BJ (cell line): ENCODE measurements at regions not wholly inside any gene's neighbourhood (a gene's known extent, or its start where the extent isn't known, plus 50 kb on each side); places are given as distances from the start of the nearest gene placed in this dataset.

ENCODE experiments used
- CTCF ChIA-PET: fragments of 350-600 bp; formaldehyde crosslinking; extraction: SDS; loops from one replicate; lab custom pipeline; 2021; ENCODE audit warnings: antibody characterized with exemption, inconsistent platforms; lab: Yijun Ruan, JAX
- POLR2A ChIA-PET: fragments of 300-600 bp; sonication (Branson Sonifier 250); formaldehyde crosslinking; extraction: SDS; loops from one replicate; lab custom pipeline; 2021; ENCODE audit warnings: antibody characterized with exemption; lab: Charles Lee
- DNase-seq: peaks from one replicate; pipeline ENCODE4 v3.0.0-alpha.2; 2011; ENCODE audit warnings: low read depth
- H3K27me3 ChIP-seq: 2 replicates; pipeline ENCODE4 v1.6.0; 2011; ENCODE audit warnings: low read length; ENCODE audit not compliant: control insufficient read depth, insufficient read depth
- H3K36me3 ChIP-seq: 2 replicates; pipeline ENCODE4 v1.5.1; 2011; ENCODE audit warnings: low read length; ENCODE audit not compliant: control insufficient read depth, insufficient read depth
- H3K4me3 ChIP-seq: 2 replicates; pipeline ENCODE4 v1.5.1; 2011; ENCODE audit warnings: low read depth, mild to moderate bottlenecking, control low read depth, low read length
- TF ChIP-seq, protein P1 (sequence below): IDR thresholded peaks from 2 replicates; pipeline ENCODE4 v1.5.1; 2011; ENCODE audit warnings: low read depth, mild to moderate bottlenecking, control low read depth, inconsistent platforms, low read length, moderate library complexity; ENCODE audit not compliant: insufficient read depth

DNA sequence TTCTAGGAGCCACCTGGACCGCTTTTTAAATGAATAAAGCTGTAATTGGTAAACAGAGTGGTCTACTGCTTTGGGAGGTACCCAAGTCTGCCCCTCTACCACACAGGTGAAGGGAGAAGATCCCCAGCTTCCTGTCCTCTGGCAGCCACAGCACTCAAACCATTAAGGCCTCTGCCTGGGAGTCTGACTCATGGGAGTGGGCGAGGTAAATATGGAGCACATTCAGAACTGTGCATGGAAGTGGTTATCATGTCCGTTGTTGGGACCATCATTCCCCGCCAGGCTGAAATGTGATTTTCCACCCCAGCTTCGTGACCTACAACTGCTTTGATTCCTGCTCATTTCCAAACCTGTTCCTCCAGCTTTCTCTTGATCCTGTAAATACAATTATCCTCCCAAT lies 59.5 kb upstream of the ALDH1B1 start:
- peaks cover 13% of the 10 kb centered on the region for H3K27me3 ChIP-seq
- DNase-seq: no peak
- CTCF ChIA-PET: interaction anchor here (0.7 to 1.5 kb wide), 2 partner anchors 61 to 429 kb away, joined by 3 read pairs; no protein-coding TSS in a partner anchor
- TF ChIP-seq, protein P1, sequence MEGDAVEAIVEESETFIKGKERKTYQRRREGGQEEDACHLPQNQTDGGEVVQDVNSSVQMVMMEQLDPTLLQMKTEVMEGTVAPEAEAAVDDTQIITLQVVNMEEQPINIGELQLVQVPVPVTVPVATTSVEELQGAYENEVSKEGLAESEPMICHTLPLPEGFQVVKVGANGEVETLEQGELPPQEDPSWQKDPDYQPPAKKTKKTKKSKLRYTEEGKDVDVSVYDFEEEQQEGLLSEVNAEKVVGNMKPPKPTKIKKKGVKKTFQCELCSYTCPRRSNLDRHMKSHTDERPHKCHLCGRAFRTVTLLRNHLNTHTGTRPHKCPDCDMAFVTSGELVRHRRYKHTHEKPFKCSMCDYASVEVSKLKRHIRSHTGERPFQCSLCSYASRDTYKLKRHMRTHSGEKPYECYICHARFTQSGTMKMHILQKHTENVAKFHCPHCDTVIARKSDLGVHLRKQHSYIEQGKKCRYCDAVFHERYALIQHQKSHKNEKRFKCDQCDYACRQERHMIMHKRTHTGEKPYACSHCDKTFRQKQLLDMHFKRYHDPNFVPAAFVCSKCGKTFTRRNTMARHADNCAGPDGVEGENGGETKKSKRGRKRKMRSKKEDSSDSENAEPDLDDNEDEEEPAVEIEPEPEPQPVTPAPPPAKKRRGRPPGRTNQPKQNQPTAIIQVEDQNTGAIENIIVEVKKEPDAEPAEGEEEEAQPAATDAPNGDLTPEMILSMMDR: no peak
- no peaks in the 10 kb centered on the region for H3K36me3 ChIP-seq
- H3K4me3 ChIP-seq: no peak overlapping the region
- POLR2A ChIA-PET: interaction anchor here (0.6 kb wide), 1 partner anchor 562 kb away, joined by 3 read pairs; no protein-coding TSS in a partner anchor

DNA sequence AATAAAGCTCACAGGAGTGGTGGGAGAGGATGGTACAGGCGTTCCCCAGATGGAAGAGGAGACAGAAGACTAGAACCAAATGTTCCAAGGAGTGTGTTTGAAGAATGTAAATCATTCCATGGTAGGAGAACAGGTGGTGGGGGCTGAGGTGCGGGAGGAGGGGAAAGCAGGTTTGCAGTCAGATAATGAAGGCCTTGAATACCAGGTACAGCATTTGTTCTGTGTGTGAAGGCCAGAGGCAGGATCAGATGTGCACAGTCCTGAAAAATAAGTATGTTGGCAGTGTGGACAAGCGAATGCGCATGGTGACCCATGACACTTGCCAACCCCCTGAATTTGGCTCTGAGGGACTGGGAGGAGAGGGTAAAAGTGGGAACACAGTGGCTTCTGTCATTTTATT lies 59.9 kb upstream of the ALDH1B1 start:
- ChIA-PET CTCF (interaction anchor here (0.7 kb wide), 1 partner anchor 430 kb away, joined by 3 read pairs; no protein-coding TSS in a partner anchor), POLR2A (no interaction called here)
- no peak overlapping the region for H3K4me3 ChIP-seq
- H3K36me3 ChIP-seq: no peaks in the 10 kb centered on the region
- no peak for DNase-seq
- TF ChIP-seq, protein P1: no peak
- H3K27me3 ChIP-seq: peaks cover 10% of the 10 kb centered on the region

DNA sequence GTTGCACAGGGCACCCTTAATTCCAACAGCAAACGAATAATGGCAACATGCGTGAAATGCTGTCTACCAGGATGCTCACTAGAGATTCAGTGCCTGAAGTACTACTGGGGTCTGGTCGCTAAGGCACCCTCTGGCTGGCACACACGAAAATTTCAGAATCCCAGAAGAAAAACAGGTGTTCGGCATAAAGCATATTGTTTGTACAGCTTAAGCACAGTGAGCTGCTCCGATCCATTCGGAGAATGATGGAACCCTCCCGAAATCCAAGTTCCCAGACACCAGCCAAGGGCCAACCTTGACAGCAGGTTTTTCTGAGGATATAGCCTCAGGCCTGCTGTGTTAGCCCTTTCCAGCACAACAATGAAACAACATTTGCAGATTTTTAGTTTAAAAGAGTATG lies 61.4 kb upstream of the ALDH1B1 start:
- ChIA-PET CTCF (no interaction called here), POLR2A (no interaction called here)
- Histone ChIP-seq H3K4me3 (no peak overlapping the region), H3K27me3 (peaks cover 7% of the 10 kb centered on the region), H3K36me3 (no peaks in the 10 kb centered on the region)
- TF ChIP-seq, protein P1: no peak
- no peak for DNase-seq

DNA sequence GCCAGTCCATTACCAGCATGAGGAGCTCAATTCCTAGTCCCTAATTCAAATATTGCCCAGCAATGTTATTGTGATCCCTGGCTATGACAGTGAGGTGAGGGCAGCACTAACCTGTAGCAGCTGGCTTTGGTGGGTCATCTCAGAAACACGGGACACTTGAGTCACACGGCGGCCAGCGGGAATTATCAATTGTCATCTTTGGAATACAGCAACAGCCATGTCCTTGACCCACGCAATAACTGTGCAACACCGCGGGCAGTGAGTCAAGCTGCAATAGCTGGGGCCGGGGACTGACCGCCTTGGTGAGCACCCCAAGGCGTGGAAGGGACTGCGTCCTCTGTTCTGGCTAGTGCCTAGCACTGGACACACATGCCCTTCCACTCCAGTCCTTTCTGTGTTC lies 62.5 kb upstream of the ALDH1B1 start:
- ChIA-PET CTCF (no interaction called here), POLR2A (no interaction called here)
- Histone ChIP-seq H3K36me3 (no peaks in the 10 kb centered on the region), H3K4me3 (no peak overlapping the region), H3K27me3 (peaks cover 7% of the 10 kb centered on the region)
- TF ChIP-seq, protein P1: no peak
- DNase-seq: no peak

DNA sequence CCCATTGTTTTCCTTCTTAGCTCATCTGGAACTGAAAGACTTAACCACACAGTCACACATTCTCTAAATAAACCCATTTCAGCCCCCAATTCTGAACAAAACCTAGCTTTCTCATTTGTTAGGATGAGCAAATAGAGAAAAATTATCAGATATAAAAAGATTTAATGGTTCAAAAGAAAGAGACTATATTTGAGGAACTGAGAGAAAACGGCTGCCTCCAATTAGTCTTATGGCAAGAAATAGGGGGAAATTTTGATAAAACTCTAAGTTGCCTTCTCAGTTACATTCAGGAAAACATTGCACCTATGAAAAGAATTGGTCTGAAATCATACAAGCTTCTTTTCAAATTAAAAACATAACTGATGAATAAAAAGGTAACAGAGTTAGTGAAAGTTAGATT lies 63.7 kb upstream of the ALDH1B1 start:
- ChIA-PET CTCF (interaction anchor here (1.0 to 1.3 kb wide), 2 partner anchors 8 to 9 kb away, joined by 3 to 4 read pairs; no protein-coding TSS in a partner anchor), POLR2A (no interaction called here)
- DNase-seq: no peak
- no peak overlapping the region for H3K4me3 ChIP-seq
- TF ChIP-seq, protein P1: no peak
- H3K36me3 ChIP-seq: no peaks in the 10 kb centered on the region
- peaks cover 7% of the 10 kb centered on the region for H3K27me3 ChIP-seq
